Thoracic aorta (tissue), 2 donors: ENCODE measurements at regions not wholly inside any gene's neighbourhood (a gene's known extent, or its start where the extent isn't known, plus 50 kb on each side); places are given as distances from the start of the nearest gene placed in this dataset.

Source experiments
- ATAC-seq: fragments of 150-250 bp; one replicate; pipeline ENCODE4 v1.8.0; 2017; ENCODE audit warnings: low read depth; ENCODE audit not compliant: insufficient number of reproducible peaks, low FRiP score
- DNase-seq: peaks from one replicate; pipeline ENCODE4 v3.0.0-alpha.2; 2020; ENCODE audit warnings: low spot score
- H3K27ac ChIP-seq, 2 donors: fragments of 200-600 bp; sonication (generic); 1 replicate in 1 of 2; 2 replicates in 1 of 2; pipeline ENCODE4 v1.5.1; 2016; ENCODE audit warnings: mild to moderate bottlenecking in 2 of 2, moderate library complexity in 2 of 2
- H3K27me3 ChIP-seq: fragments of 200-600 bp; sonication (generic); replicated peaks from 2 replicates; pipeline ENCODE4 v1.6.0; 2016; ENCODE audit warnings: mild to moderate bottlenecking; ENCODE audit not compliant: insufficient read depth
- H3K36me3 ChIP-seq: fragments of 200-600 bp; sonication (generic); one replicate; pipeline ENCODE4 v1.5.1; 2016
- H3K4me1 ChIP-seq, 2 donors: fragments of 200-600 bp; sonication (generic); 1 replicate in 1 of 2; 2 replicates in 1 of 2; pipeline versions ENCODE4 v1.5.1 to v1.6.0; 2016; ENCODE audit warnings: low read depth in 2 of 2, mild to moderate bottlenecking in 1 of 2; ENCODE audit not compliant: control insufficient read depth in 1 of 2
- H3K4me3 ChIP-seq: fragments of 200-600 bp; sonication (generic); 2 replicates; pipeline ENCODE4 v1.5.1; 2016; ENCODE audit warnings: mild to moderate bottlenecking
- H3K9me3 ChIP-seq: fragments of 200-600 bp; sonication (generic); 2 replicates; pipeline ENCODE4 v1.5.1; 2016
- TF ChIP-seq, protein P1 (sequence below): fragments of 200-600 bp; sonication (generic); IDR thresholded peaks from one replicate; pipeline ENCODE4 v1.5.1; 2019; ENCODE audit warnings: antibody characterized with exemption

DNA sequence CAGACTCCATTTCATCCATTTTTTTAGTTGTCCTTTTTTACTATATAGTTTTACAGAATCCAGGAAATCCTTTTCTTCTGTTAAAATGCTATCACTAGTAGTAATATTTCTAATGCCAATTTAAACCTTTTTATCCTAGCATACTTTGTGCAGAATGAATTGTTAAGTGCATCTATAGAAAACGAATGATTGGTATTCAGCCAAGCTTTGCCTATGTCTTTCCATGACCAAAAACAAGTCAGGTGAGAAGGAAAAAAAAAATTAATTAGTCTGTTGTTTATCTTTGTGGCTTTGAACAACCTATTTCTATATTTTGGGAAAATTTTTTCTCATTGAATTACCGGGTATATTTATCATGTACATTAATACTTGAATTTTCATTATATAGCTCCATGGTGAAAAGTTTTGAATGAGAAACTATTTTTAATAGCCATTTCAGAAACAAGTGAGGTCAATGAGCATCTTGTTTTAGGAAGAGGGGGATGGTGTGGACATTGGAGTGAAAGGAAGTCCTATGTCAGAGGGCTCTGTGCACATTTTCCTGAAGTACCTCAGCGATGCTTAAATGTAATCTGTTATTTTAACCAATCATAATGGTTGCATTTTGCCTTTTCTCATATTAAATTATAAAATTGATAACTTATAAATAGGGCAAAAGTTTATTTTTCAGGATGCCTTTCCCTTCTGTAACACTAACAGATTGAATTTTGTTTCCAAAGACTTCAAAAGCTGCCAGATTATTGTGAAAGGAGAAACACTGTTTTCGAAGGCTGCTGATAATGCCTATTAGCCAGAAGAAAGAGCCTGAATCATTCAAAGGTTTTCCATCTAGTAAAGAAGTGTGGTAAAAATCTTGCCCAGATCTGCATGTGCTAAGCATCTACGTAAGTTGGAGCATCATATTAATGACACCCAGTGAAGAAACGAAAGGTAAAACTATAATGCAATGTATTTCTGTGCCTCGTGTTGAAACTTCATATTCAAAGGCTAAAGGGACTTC lies 73.8 kb upstream of the S1PR1 start:
- TF ChIP-seq, protein P1, sequence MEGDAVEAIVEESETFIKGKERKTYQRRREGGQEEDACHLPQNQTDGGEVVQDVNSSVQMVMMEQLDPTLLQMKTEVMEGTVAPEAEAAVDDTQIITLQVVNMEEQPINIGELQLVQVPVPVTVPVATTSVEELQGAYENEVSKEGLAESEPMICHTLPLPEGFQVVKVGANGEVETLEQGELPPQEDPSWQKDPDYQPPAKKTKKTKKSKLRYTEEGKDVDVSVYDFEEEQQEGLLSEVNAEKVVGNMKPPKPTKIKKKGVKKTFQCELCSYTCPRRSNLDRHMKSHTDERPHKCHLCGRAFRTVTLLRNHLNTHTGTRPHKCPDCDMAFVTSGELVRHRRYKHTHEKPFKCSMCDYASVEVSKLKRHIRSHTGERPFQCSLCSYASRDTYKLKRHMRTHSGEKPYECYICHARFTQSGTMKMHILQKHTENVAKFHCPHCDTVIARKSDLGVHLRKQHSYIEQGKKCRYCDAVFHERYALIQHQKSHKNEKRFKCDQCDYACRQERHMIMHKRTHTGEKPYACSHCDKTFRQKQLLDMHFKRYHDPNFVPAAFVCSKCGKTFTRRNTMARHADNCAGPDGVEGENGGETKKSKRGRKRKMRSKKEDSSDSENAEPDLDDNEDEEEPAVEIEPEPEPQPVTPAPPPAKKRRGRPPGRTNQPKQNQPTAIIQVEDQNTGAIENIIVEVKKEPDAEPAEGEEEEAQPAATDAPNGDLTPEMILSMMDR: no peak
- no peak overlapping the region for H3K27ac ChIP-seq
- H3K36me3 ChIP-seq: no peaks in the 10 kb centered on the region
- no peaks in the 10 kb centered on the region for H3K27me3 ChIP-seq
- no peak overlapping the region for H3K4me3 ChIP-seq
- ATAC-seq (no peak), DNase-seq (no peak)
- peaks cover 3% of the 10 kb centered on the region for H3K9me3 ChIP-seq
- H3K4me1 ChIP-seq: no peaks in the 10 kb centered on the region

DNA sequence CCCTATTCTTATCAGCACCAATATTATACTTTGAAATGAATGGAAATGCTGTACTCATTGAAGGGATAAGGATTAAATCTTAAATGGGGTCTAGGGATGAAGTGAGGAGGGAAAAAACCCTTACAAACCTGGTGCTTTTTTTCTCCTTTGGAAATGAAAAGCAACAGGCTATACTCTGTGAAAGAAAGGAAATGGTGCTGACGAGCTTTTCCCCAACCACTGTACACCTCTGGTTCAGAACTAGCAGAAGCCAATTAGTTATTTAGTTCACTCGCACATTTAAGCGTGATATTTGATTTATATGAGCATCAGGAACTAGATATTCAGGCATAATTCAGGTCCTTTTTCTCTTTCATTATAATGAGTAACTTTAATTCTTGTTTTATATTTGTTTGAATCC lies 74.5 kb upstream of the S1PR1 start:
- H3K9me3 ChIP-seq: peaks cover 3% of the 10 kb centered on the region
- DNase-seq (no peak), ATAC-seq (no peak)
- H3K27ac ChIP-seq: no peak overlapping the region
- H3K36me3 ChIP-seq: no peaks in the 10 kb centered on the region
- TF ChIP-seq, protein P1: no peak
- H3K4me3 ChIP-seq: no peak overlapping the region
- H3K27me3 ChIP-seq: no peaks in the 10 kb centered on the region
- H3K4me1 ChIP-seq: no peaks in the 10 kb centered on the region

DNA sequence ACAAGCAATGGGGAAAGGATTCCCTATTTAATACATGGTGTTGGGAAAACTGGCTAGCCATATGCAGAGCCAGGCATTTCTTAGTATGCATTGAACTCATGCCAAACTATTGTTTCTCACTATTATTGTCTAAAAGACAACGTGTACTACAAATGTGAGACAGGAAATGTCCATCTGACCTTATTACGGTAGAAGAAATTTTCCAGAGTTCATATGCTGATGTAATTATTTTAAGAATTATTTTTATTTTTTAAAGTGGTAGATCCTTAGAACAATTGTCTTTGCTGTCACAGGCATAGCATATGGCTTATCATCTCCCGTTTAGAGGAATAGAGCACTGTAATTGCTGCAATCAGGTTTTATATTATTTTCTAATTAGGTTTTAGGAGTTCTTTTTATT lies 75.2 kb upstream of the S1PR1 start:
- no peaks in the 10 kb centered on the region for H3K36me3 ChIP-seq
- TF ChIP-seq, protein P1: no peak
- no peak for DNase-seq
- H3K27ac ChIP-seq: no peak overlapping the region
- no peak for ATAC-seq
- peaks cover 3% of the 10 kb centered on the region for H3K9me3 ChIP-seq
- H3K27me3 ChIP-seq: no peaks in the 10 kb centered on the region
- H3K4me1 ChIP-seq: no peaks in the 10 kb centered on the region
- no peak overlapping the region for H3K4me3 ChIP-seq

DNA sequence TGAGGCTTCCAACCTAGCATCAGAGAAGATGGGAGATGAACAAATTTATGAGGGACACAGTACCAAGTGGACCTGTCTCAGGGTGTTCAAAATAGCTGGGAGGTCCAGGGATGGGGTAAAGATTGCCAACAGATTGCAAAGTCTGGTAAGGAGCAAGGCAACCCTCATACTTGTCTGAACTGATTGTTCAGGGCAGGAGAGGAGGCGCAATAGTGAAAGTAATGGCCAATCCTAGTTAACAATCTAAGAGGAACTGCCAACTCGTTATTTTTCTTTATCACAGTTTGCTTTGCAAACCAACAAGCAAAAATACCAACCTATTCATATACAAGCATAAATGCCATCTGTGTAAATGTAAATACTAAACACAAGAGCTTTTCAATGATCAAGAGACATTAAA lies 78.4 kb upstream of the S1PR1 start:
- DNase-seq (no peak), ATAC-seq (no peak)
- TF ChIP-seq, protein P1: no peak
- Histone ChIP-seq H3K4me3 (no peak overlapping the region), H3K27ac (no peak overlapping the region), H3K27me3 (no peaks in the 10 kb centered on the region), H3K36me3 (no peaks in the 10 kb centered on the region), H3K4me1 (no peaks in the 10 kb centered on the region), H3K9me3 (peaks cover 3% of the 10 kb centered on the region)

DNA sequence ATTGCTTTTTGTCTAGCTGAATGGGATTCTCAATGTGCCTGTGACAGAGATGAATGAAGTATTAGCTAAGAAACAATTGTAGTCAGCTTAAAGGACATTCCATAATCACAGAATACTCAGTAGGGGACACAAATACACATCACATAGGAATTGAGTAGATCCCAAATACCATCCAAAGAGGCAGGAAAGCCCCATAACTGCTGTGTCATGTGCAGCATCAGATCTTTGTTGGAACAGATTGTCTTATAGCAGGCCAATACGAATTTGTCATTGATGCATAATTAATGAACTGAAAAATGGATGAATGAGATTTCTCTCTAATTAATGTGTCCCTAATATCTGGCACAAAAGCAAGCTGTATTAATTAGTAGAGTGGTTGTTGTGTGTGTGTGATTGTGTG lies 82.3 kb upstream of the S1PR1 start:
- ATAC-seq: no peak
- Histone ChIP-seq H3K4me1 (peaks cover 8 to 12% of the 10 kb centered on the region in 2 donors), H3K27ac (no peak overlapping the region), H3K4me3 (no peak overlapping the region), H3K9me3 (no peaks in the 10 kb centered on the region), H3K27me3 (no peaks in the 10 kb centered on the region), H3K36me3 (no peaks in the 10 kb centered on the region)
- no peak for DNase-seq
- TF ChIP-seq, protein P1: no peak
